Thymus (tissue), 11 donors: ENCODE measurements at regions not wholly inside any gene's neighbourhood (a gene's known extent, or its start where the extent isn't known, plus 50 kb on each side); places are given as distances from the start of the nearest gene placed in this dataset.

ENCODE experiments used
- DNase-seq, 9 donors: peaks; one replicate each; pipeline ENCODE4 v3.0.0-alpha.2; 2013; ENCODE audit warnings: low spot score in 9 of 9, low read depth in 6 of 9, missing footprints in 1 of 9
- H3K27ac ChIP-seq, 2 donors: one replicate each; pipeline ENCODE4 v1.5.1; 2013; ENCODE audit warnings: control low read depth in 1 of 2, low read depth in 1 of 2, low read length in 1 of 2, mild to moderate bottlenecking in 1 of 2, moderate library complexity in 1 of 2
- H3K27me3 ChIP-seq, 2 donors: one replicate each; pipeline ENCODE4 v1.5.1; 2013; ENCODE audit warnings: low read length in 1 of 2; ENCODE audit not compliant: control insufficient read depth in 2 of 2, insufficient read depth in 1 of 2
- H3K36me3 ChIP-seq, 2 donors: one replicate each; pipeline ENCODE4 v1.5.1; 2013; ENCODE audit warnings: low read length in 1 of 2, mild to moderate bottlenecking in 1 of 2, moderate library complexity in 1 of 2; ENCODE audit not compliant: control insufficient read depth in 2 of 2, insufficient read depth in 2 of 2
- H3K4me1 ChIP-seq, 2 donors: one replicate each; pipeline ENCODE4 v1.5.1; 2013; ENCODE audit warnings: low read length in 2 of 2; ENCODE audit not compliant: control insufficient read depth in 2 of 2, insufficient read depth in 2 of 2
- H3K4me3 ChIP-seq, 2 donors: one replicate each; pipeline ENCODE4 v1.5.1; 2013; ENCODE audit warnings: low read length in 2 of 2, control low read depth in 1 of 2, mild to moderate bottlenecking in 1 of 2
- H3K9me3 ChIP-seq, 2 donors: one replicate each; pipeline ENCODE4 v1.5.1; 2013; ENCODE audit warnings: low read length in 1 of 2, mild to moderate bottlenecking in 1 of 2; ENCODE audit not compliant: control insufficient read depth in 2 of 2, insufficient read depth in 1 of 2
- WGBS: extraction: QIAGEN DNeasy Blood & Tissue Kit; methylation state at CpG from one replicate; pipeline ENCODE4 v1.1.7; 2013; 5-methylcytosine and 5-hydroxymethylcytosine counted together
- donor health status: healthy.

- H3K27ac ChIP-seq: no peak overlapping the region
- DNase-seq: no peak
- H3K4me1 ChIP-seq: no peaks in the 10 kb centered on the region
- H3K36me3 ChIP-seq: no peaks in the 10 kb centered on the region
- no peak overlapping the region for H3K4me3 ChIP-seq
- no peaks in the 10 kb centered on the region for H3K27me3 ChIP-seq
- WGBS: 66% methylated on average over 4 of the region's 4 CpGs
- peaks cover 0 to 3% of the 10 kb centered on the region in 2 donors for H3K9me3 ChIP-seq
Observed at GRCh38 chr5:34599471-34600117, 56.5 kb upstream of the RAI14 start.

- Histone ChIP-seq H3K4me3 (no peak overlapping the region), H3K36me3 (no peaks in the 10 kb centered on the region), H3K9me3 (peaks cover 0 to 3% of the 10 kb centered on the region in 2 donors), H3K4me1 (no peaks in the 10 kb centered on the region), H3K27ac (no peak overlapping the region), H3K27me3 (no peaks in the 10 kb centered on the region)
- 96% methylated on average over 4 of the region's 4 CpGs for WGBS
- no peak for DNase-seq
Observed at GRCh38 chr5:34600118-34600493, 56.0 kb upstream of the RAI14 start.

GRCh38 chr5:34603378-34603777 lies 52.8 kb upstream of the RAI14 start:
- Histone ChIP-seq H3K27ac (no peak overlapping the region), H3K4me1 (no peaks in the 10 kb centered on the region), H3K9me3 (peaks cover 0 to 3% of the 10 kb centered on the region in 2 donors), H3K4me3 (no peak overlapping the region), H3K36me3 (no peaks in the 10 kb centered on the region), H3K27me3 (no peaks in the 10 kb centered on the region)
- WGBS: 98% methylated on average over 2 of the region's 2 CpGs
- no peak for DNase-seq

- Histone ChIP-seq H3K4me1 (no peaks in the 10 kb centered on the region), H3K4me3 (no peak overlapping the region), H3K27ac (no peak overlapping the region), H3K9me3 (peaks cover 0 to 3% of the 10 kb centered on the region in 2 donors), H3K36me3 (no peaks in the 10 kb centered on the region), H3K27me3 (no peaks in the 10 kb centered on the region)
- 4% methylated on average over 1 of the region's 1 CpG for WGBS
- DNase-seq: no peak
Observed at GRCh38 chr5:34604119-34604675, 51.9 kb upstream of the RAI14 start.

- Histone ChIP-seq H3K27ac (no peak overlapping the region), H3K9me3 (peaks cover 0 to 3% of the 10 kb centered on the region in 2 donors)
- WGBS: 96% methylated on average over 4 of the region's 4 CpGs
Observed at GRCh38 chr5:34606101-34606500, 50.0 kb upstream of the RAI14 start.

More at GRCh38 chr5:34606101-34606500, 50.0 kb upstream of the RAI14 start:
- no peak for DNase-seq
- Histone ChIP-seq H3K27me3 (no peaks in the 10 kb centered on the region), H3K36me3 (no peaks in the 10 kb centered on the region), H3K4me3 (no peak overlapping the region), H3K4me1 (no peaks in the 10 kb centered on the region)
